H1 (cell line): ENCODE measurements at regions not wholly inside any gene's neighbourhood (a gene's known extent, or its start where the extent isn't known, plus 50 kb on each side); places are given as distances from the start of the nearest gene placed in this dataset.

ENCODE experiments used
- BCL11A ChIP-seq, 2 experiments: IDR thresholded peaks; one replicate each; pipeline ENCODE4 v1.6.1; 2011; ENCODE audit warnings: low read depth in 2 of 2, low read length in 2 of 2, mild to moderate bottlenecking in 2 of 2
- CEBPB ChIP-seq: IDR thresholded peaks from 2 replicates; pipeline ENCODE4 v1.6.1; 2012; ENCODE audit warnings: low read depth, low read length
- EP300 ChIP-seq, 2 experiments: IDR thresholded peaks; 1 replicate in 1 of 2; 2 replicates in 1 of 2; pipeline ENCODE4 v1.6.1; 2011 to 2012; ENCODE audit warnings: low read depth in 2 of 2, low read length in 2 of 2, mild to moderate bottlenecking in 2 of 2, borderline replicate concordance in 1 of 2, inconsistent platforms in 1 of 2, moderate library complexity in 1 of 2
- EZH2 ChIP-seq: fragments of 200-600 bp; sonication (generic); IDR thresholded peaks from 2 replicates; pipeline ENCODE4 v1.7.1; 2012; ENCODE audit warnings: low read depth, mild to moderate bottlenecking, moderate library complexity, low read length, inconsistent platforms; ENCODE audit not compliant: severe bottlenecking
- JUND ChIP-seq: IDR thresholded peaks from 2 replicates; pipeline ENCODE4 v1.6.1; 2011; ENCODE audit warnings: mild to moderate bottlenecking, improper control_type of control experiment, low read length
- POLR2A ChIP-seq, 2 experiments: IDR thresholded peaks; 1 replicate in 1 of 2; 2 replicates in 1 of 2; pipeline ENCODE4 v1.6.1; 2011; ENCODE audit warnings: low read depth in 2 of 2, low read length in 2 of 2, mild to moderate bottlenecking in 2 of 2; ENCODE audit errors: control extremely low read depth in 1 of 2
- POLR2AphosphoS5 ChIP-seq: IDR thresholded peaks from 2 replicates; pipeline ENCODE4 v1.6.1; 2011; ENCODE audit warnings: low read depth, low read length
- RBBP5 ChIP-seq: IDR thresholded peaks from 2 replicates; pipeline ENCODE4 v1.7.1; 2012; ENCODE audit warnings: low read depth, mild to moderate bottlenecking, inconsistent platforms, low read length, moderate library complexity, borderline replicate concordance
- RFX5 ChIP-seq: IDR thresholded peaks from 2 replicates; pipeline ENCODE4 v1.6.1; 2011; ENCODE audit warnings: low read depth, low read length, improper control_type of control experiment, borderline replicate concordance
- RXRA ChIP-seq: IDR thresholded peaks from 2 replicates; pipeline ENCODE4 v1.6.1; 2011; ENCODE audit warnings: low read depth, mild to moderate bottlenecking, low read length, moderate library complexity; ENCODE audit not compliant: insufficient read depth
- TAF1 ChIP-seq: IDR thresholded peaks from 2 replicates; pipeline ENCODE4 v1.6.1; 2011; ENCODE audit warnings: mild to moderate bottlenecking, low read depth, low read length
- TEAD4 ChIP-seq: IDR thresholded peaks from 2 replicates; pipeline ENCODE4 v1.6.1; 2012; ENCODE audit warnings: low read depth, low read length, inconsistent platforms, mixed read lengths
- TF ChIP-seq, protein P1 (sequence below), 3 experiments: IDR thresholded peaks; 1 replicate in 2 of 3; 2 replicates in 1 of 3; pipeline versions ENCODE4 v1.5.1 to v1.6.1; 2011; ENCODE audit warnings: low read length in 3 of 3, mild to moderate bottlenecking in 3 of 3, inconsistent platforms in 2 of 3, low read depth in 1 of 3, moderate library complexity in 1 of 3; ENCODE audit not compliant: insufficient read depth in 1 of 3; ENCODE audit errors: control extremely low read depth in 1 of 3
- TF ChIP-seq, protein P2 (sequence below): IDR thresholded peaks from 2 replicates; pipeline ENCODE4 v1.6.1; 2012; ENCODE audit warnings: inconsistent platforms

DNA sequence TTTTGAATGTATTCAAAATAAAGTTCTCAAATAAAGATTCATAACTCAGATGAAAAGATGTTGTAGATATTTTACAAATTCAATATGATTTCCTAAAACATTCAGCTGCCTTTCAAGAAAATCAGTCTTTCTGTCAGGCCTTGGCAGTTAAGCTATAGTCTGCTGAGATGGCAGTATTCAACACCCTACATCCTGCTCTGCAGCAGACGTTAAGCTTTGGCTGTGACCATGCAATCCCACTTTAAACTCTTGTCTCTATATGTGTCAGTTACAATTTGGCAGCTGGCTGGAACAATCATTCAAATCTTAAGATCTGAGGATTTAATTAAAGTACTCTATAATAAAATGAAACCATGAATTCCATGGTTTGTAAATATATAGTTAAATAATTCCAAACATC, 567.3 kb upstream of the ZNF804A start:
- TF ChIP-seq EZH2 (no peak), RBBP5 (no peak), POLR2AphosphoS5 (no peak), BCL11A (IDR thresholded peaks at IDR 0.05; ENCODE audit: low read depth in 2 of 2, low read length in 2 of 2) (no peak), JUND (no peak), RFX5 (no peak), TAF1 (no peak), CEBPB (no peak), POLR2A (IDR thresholded peaks at IDR 0.05; ENCODE audit: control extremely low read depth in 1 of 2, low read depth in 2 of 2, low read length in 2 of 2) (no peak), TEAD4 (no peak), EP300 (IDR thresholded peaks at IDR 0.05; ENCODE audit: borderline replicate concordance in 1 of 2, low read depth in 2 of 2, low read length in 2 of 2) (no peak), RXRA (no peak)
- TF ChIP-seq, protein P1, sequence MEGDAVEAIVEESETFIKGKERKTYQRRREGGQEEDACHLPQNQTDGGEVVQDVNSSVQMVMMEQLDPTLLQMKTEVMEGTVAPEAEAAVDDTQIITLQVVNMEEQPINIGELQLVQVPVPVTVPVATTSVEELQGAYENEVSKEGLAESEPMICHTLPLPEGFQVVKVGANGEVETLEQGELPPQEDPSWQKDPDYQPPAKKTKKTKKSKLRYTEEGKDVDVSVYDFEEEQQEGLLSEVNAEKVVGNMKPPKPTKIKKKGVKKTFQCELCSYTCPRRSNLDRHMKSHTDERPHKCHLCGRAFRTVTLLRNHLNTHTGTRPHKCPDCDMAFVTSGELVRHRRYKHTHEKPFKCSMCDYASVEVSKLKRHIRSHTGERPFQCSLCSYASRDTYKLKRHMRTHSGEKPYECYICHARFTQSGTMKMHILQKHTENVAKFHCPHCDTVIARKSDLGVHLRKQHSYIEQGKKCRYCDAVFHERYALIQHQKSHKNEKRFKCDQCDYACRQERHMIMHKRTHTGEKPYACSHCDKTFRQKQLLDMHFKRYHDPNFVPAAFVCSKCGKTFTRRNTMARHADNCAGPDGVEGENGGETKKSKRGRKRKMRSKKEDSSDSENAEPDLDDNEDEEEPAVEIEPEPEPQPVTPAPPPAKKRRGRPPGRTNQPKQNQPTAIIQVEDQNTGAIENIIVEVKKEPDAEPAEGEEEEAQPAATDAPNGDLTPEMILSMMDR (IDR thresholded peaks at IDR 0.05; ENCODE audit: control extremely low read depth in 1 of 3, insufficient read depth in 1 of 3, low read depth in 1 of 3, low read length in 3 of 3) = no peak
- TF ChIP-seq, protein P2, sequence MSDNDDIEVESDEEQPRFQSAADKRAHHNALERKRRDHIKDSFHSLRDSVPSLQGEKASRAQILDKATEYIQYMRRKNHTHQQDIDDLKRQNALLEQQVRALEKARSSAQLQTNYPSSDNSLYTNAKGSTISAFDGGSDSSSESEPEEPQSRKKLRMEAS = no peak
